SK-N-MC (cell line): ENCODE measurements at regions not wholly inside any gene's neighbourhood (a gene's known extent, or its start where the extent isn't known, plus 50 kb on each side); places are given as distances from the start of the nearest gene placed in this dataset.

ENCODE experiments used
- DNase-seq: peaks from one replicate; pipeline ENCODE4 v3.0.0-alpha.2; 2011; ENCODE audit warnings: low read depth, low spot score
- H3K27ac ChIP-seq: fragments of 200-600 bp; sonication (generic); 2 replicates; pipeline ENCODE4 v1.5.1; 2016; ENCODE audit warnings: mixed run types
- H3K36me3 ChIP-seq: fragments of 200-600 bp; sonication (generic); 2 replicates; pipeline ENCODE4 v1.6.1; 2017; ENCODE audit warnings: antibody characterized with exemption, low read length, mixed read lengths; ENCODE audit not compliant: insufficient read depth
- H3K4me3 ChIP-seq: fragments of 200-600 bp; sonication (generic); 2 replicates; pipeline ENCODE4 v1.5.1; 2016
- H3K9ac ChIP-seq: fragments of 200-600 bp; sonication (generic); 2 replicates; pipeline ENCODE4 v1.8.0; 2017; ENCODE audit warnings: mixed run types, mixed read lengths; ENCODE audit not compliant: insufficient read length
- H3K9me3 ChIP-seq: fragments of 200-600 bp; sonication (generic); 2 replicates; pipeline ENCODE4 v1.6.1; 2017; ENCODE audit warnings: low read depth, mild to moderate bottlenecking, antibody characterized with exemption, low read length, moderate library complexity, mixed read lengths
- EZH2 ChIP-seq: fragments of 200-600 bp; sonication (generic); IDR thresholded peaks from one replicate; pipeline ENCODE4 v1.6.1; 2017; ENCODE audit warnings: antibody characterized with exemption
- FOXP2 ChIP-seq: optimal IDR thresholded peaks from 2 replicates; pipeline ENCODE3; 2011; ENCODE audit warnings: mild to moderate bottlenecking, moderate library complexity; ENCODE audit not compliant: insufficient read depth; ENCODE audit errors: extremely low read length, control extremely low read depth
- POLR2AphosphoS5 ChIP-seq: IDR thresholded peaks from 2 replicates; pipeline ENCODE4 v1.6.1; 2012; ENCODE audit warnings: mild to moderate bottlenecking, low read depth, low read length, borderline replicate concordance

DNA sequence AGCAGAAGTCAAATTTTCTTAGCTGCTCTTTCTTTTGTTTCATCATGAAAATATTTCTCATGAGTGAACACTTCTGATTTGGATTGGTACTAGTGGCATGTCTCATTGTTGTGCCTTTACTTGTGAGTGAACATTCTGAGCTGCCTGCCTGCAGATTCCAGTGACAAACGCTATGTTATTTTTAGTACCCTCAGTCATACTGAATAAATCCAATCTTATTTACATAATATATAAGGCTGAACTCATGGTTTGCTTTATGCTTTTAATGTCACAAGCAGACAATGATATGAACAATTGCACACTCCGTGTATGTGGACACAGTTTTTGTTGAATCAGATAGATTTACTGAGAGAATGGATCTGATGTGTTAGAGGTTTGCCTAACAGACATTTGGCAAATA lies 67.8 kb downstream of the ACTBL2 start:
- H3K4me3 ChIP-seq: no peak overlapping the region
- DNase-seq: no peak
- TF ChIP-seq FOXP2 (no peak), POLR2AphosphoS5 (no peak), EZH2 (no peak)

GRCh38 chr5:57414191-57414590 lies 68.4 kb downstream of the ACTBL2 start:
- H3K9me3 ChIP-seq: no peaks in the 10 kb centered on the region
- no peak overlapping the region for H3K27ac ChIP-seq
- H3K4me3 ChIP-seq: no peak overlapping the region
- no peak overlapping the region for H3K9ac ChIP-seq
- no peaks in the 10 kb centered on the region for H3K36me3 ChIP-seq
- DNase-seq: no peak
- TF ChIP-seq FOXP2: no peak
- no peak for TF ChIP-seq POLR2AphosphoS5
- no peak for TF ChIP-seq EZH2

More for the DNA sequence above, 67.8 kb downstream of the ACTBL2 start:
- H3K9ac ChIP-seq: no peak overlapping the region
- H3K36me3 ChIP-seq: no peaks in the 10 kb centered on the region
- no peaks in the 10 kb centered on the region for H3K9me3 ChIP-seq
- peak overlapping the region; percentile 11; the same call in 1 of the 2 replicates for H3K27ac ChIP-seq

DNA sequence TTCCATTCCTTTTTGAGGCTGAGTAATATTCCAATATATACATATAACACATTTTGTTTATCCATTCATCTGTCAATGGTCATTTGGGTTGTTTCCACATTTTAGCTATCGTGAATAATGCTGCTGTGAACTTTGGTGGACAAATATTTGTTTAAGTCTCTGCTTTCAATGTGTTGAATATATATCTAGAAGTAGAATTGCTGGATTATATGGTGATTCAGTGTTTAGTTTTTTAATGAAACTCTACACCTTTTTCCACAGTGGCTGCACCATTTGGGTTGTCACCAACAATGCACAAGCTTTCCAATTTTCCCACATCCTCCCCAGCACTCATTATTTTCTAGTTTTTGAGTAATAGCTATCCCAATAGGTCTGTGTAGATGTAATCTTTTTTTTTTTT lies 69.5 kb downstream of the ACTBL2 start:
- Histone ChIP-seq H3K9ac (no peak overlapping the region), H3K36me3 (no peaks in the 10 kb centered on the region), H3K4me3 (no peak overlapping the region), H3K27ac (no peak overlapping the region), H3K9me3 (no peaks in the 10 kb centered on the region)
- TF ChIP-seq EZH2: no peak
- no peak for TF ChIP-seq POLR2AphosphoS5
- TF ChIP-seq FOXP2: no peak
- no peak for DNase-seq

GRCh38 chr5:57412680-57413079 lies 69.9 kb downstream of the ACTBL2 start:
- Histone ChIP-seq H3K36me3 (no peaks in the 10 kb centered on the region), H3K4me3 (no peak overlapping the region), H3K9me3 (no peaks in the 10 kb centered on the region), H3K27ac (no peak overlapping the region), H3K9ac (no peak overlapping the region)
- TF ChIP-seq EZH2 (no peak), POLR2AphosphoS5 (no peak), FOXP2 (no peak)
- no peak for DNase-seq

DNA sequence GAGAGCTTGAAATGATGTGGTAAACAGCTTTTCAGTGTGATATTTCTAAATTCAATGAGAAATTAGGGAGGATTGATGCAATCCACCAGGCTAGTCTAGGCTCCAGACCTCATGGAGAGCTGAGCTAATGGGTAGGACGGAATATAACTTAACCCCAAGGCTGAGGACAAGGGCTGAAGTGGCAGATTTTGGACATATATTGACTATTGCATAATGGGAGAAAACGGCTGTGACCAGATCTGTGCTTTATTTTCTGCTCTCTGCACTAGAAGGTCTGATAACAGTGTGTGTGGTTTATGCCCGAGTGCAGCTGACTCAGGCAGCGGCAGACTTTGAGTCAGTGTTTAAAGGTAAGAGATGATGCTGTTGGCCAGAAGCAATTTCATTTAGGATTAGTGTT lies 70.6 kb downstream of the ACTBL2 start:
- Histone ChIP-seq H3K4me3 (no peak overlapping the region), H3K27ac (no peak overlapping the region), H3K9me3 (no peaks in the 10 kb centered on the region), H3K9ac (no peak overlapping the region), H3K36me3 (no peaks in the 10 kb centered on the region)
- TF ChIP-seq EZH2: no peak
- no peak for TF ChIP-seq FOXP2
- TF ChIP-seq POLR2AphosphoS5: no peak
- no peak for DNase-seq

DNA sequence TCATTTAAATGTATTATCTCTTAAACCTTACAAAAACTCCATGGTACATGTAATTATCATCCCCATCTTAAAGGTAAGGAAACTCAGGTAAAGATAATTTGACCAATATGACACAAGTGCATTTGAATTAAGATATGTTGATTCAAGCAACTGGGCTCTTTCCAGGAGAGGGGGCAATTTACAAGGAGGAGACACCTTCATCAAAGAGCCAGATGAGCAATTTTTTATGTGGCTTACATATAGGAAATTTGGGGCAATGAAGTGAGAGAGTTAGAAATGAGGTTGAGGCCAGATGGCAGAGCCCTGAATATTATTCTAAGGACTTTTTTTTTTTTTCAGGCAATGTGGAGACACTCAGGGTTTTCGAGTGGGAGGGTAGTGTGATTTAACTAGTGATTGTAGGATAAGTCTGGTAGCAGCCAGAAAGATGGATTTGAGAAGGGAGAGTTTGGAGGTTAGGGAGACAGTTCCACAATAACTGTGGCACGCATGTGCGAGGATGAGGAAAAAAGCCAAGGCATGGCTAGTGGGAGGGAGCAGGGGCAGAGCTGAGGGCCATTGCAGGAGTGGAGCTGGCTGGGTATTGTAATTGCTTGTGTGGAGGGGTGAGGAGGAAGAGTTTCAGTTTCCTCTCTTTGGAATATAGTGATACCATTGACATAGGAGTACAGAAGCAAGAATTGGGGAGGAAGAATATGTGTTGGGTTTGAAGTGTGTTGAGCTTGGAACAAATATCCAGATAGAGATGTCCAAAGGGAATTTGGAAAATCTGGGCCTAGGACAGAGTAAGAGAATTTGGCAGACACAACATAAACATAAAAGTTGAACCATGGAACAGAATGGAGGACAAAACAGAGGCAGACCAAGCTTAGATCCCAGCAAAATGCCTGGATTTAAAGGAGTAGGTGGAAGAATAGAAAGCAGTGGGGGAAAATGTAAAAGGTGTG lies 72.0 kb downstream of the ACTBL2 start:
- no peak for TF ChIP-seq FOXP2
- TF ChIP-seq POLR2AphosphoS5: no peak
- TF ChIP-seq EZH2: no peak
- no peak for DNase-seq

GRCh38 chr5:57408714-57409113 lies 73.9 kb downstream of the ACTBL2 start:
- no peaks in the 10 kb centered on the region for H3K9me3 ChIP-seq
- TF ChIP-seq FOXP2 (no peak), POLR2AphosphoS5 (no peak), EZH2 (no peak)
- H3K36me3 ChIP-seq: no peaks in the 10 kb centered on the region
- peak; percentile 42 for DNase-seq
- H3K27ac ChIP-seq: peak overlapping the region; percentile 81
- peak overlapping the region; percentile 48 for H3K4me3 ChIP-seq
- no peak overlapping the region for H3K9ac ChIP-seq

More for the DNA sequence above, 72.0 kb downstream of the ACTBL2 start:
- Histone ChIP-seq H3K4me3 (no peak overlapping the region), H3K27ac (no peak overlapping the region), H3K9ac (no peak overlapping the region), H3K9me3 (no peaks in the 10 kb centered on the region), H3K36me3 (no peaks in the 10 kb centered on the region)

GRCh38 chr5:57408285-57408684 lies 74.3 kb downstream of the ACTBL2 start:
- DNase-seq: no peak
- Histone ChIP-seq H3K36me3 (no peaks in the 10 kb centered on the region), H3K27ac (peak overlapping the region; percentile 81), H3K9ac (no peak overlapping the region), H3K9me3 (no peaks in the 10 kb centered on the region), H3K4me3 (peak overlapping the region; percentile 48)
- TF ChIP-seq FOXP2: no peak
- TF ChIP-seq EZH2: no peak
- TF ChIP-seq POLR2AphosphoS5: no peak
